AG09319 (cell line): ENCODE measurements at regions not wholly inside any gene's neighbourhood (a gene's known extent, or its start where the extent isn't known, plus 50 kb on each side); places are given as distances from the start of the nearest gene placed in this dataset.

Experiments used
- DNase-seq: peaks from one replicate; pipeline ENCODE4 v3.0.0-alpha.2; 2010; ENCODE audit warnings: low read depth; ENCODE audit errors: extremely low read depth
- CTCF ChIP-seq: IDR thresholded peaks from 2 replicates; pipeline ENCODE4 v1.5.1; 2011; ENCODE audit warnings: low read depth, mild to moderate bottlenecking, inconsistent platforms, low read length, moderate library complexity

- no peak for TF ChIP-seq CTCF
- no peak for DNase-seq
Measured at GRCh38 chr6:78462728-78463127, 404.6 kb upstream of the IRAK1BP1 start.

- DNase-seq = no peak
- TF ChIP-seq CTCF = no peak
Measured at GRCh38 chr6:78465059-78465634, 402.2 kb upstream of the IRAK1BP1 start.

- DNase-seq = no peak
- TF ChIP-seq CTCF = no peak
Measured at GRCh38 chr6:78476561-78476960, 390.8 kb upstream of the IRAK1BP1 start.

GRCh38 chr6:78482801-78483552, 384.4 kb upstream of the IRAK1BP1 start:
- no peak for DNase-seq
- no peak for TF ChIP-seq CTCF

- TF ChIP-seq CTCF = no peak
- DNase-seq = no peak
Measured at GRCh38 chr6:78483553-78484197, 383.7 kb upstream of the IRAK1BP1 start.

GRCh38 chr6:78484198-78485064, 382.9 kb upstream of the IRAK1BP1 start:
- no peak for TF ChIP-seq CTCF

More at GRCh38 chr6:78484198-78485064, 382.9 kb upstream of the IRAK1BP1 start:
- DNase-seq = no peak
